H9 (cell line): ENCODE measurements at regions not wholly inside any gene's neighbourhood (a gene's known extent, or its start where the extent isn't known, plus 50 kb on each side); places are given as distances from the start of the nearest gene placed in this dataset.

Experiments used
- DNase-seq: peaks from one replicate; pipeline ENCODE4 v3.0.0-alpha.2; 2017
- H2AFZ ChIP-seq: one replicate; pipeline ENCODE4 v1.6.1; 2013; ENCODE audit warnings: mild to moderate bottlenecking, low read length, control low read depth, moderate library complexity
- H2AK5ac ChIP-seq: 2 replicates; pipeline ENCODE4 v1.6.1; 2013; ENCODE audit warnings: low read length, control low read depth, mixed read lengths; ENCODE audit not compliant: insufficient read length
- H2BK120ac ChIP-seq: one replicate; pipeline ENCODE4 v1.6.1; 2013; ENCODE audit warnings: low read depth, mild to moderate bottlenecking, low read length, control low read depth, inconsistent platforms; ENCODE audit not compliant: poor library complexity, severe bottlenecking
- H2BK12ac ChIP-seq: 2 replicates; pipeline ENCODE4 v1.6.1; 2013; ENCODE audit warnings: low read length, control low read depth, mixed read lengths, low read depth; ENCODE audit not compliant: insufficient read length
- H2BK15ac ChIP-seq: 2 replicates; pipeline ENCODE4 v1.6.1; 2013; ENCODE audit warnings: low read depth, low read length, control low read depth
- H2BK20ac ChIP-seq: one replicate; pipeline ENCODE4 v1.6.1; 2013; ENCODE audit warnings: low read depth, mild to moderate bottlenecking, low read length, control low read depth, inconsistent platforms; ENCODE audit not compliant: poor library complexity, severe bottlenecking
- H2BK5ac ChIP-seq: 2 replicates; pipeline ENCODE4 v1.6.1; 2013; ENCODE audit warnings: low read length, control low read depth, mixed read lengths; ENCODE audit not compliant: insufficient read length
- H3K14ac ChIP-seq: 2 replicates; pipeline ENCODE4 v1.6.1; 2013; ENCODE audit warnings: low read length, control low read depth; ENCODE audit not compliant: insufficient read depth
- H3K18ac ChIP-seq: 2 replicates; pipeline ENCODE4 v1.6.1; 2013; ENCODE audit warnings: low read depth, mild to moderate bottlenecking, mixed read lengths, low read length, control low read depth; ENCODE audit not compliant: insufficient read length
- H3K23ac ChIP-seq: 2 replicates; pipeline ENCODE4 v1.6.1; 2013; ENCODE audit warnings: low read length, control low read depth, mixed read lengths, low read depth; ENCODE audit not compliant: insufficient read length
- H3K23me2 ChIP-seq: 2 replicates; pipeline ENCODE4 v1.6.1; 2013; ENCODE audit warnings: low read depth, mild to moderate bottlenecking, mixed read lengths, low read length, control low read depth; ENCODE audit not compliant: insufficient read length, poor library complexity, severe bottlenecking
- H3K27ac ChIP-seq: 2 replicates; pipeline ENCODE4 v1.5.1; 2013; ENCODE audit warnings: low read length, control low read depth, mixed read lengths, low read depth; ENCODE audit not compliant: insufficient read length
- H3K27me3 ChIP-seq: 2 replicates; pipeline ENCODE4 v1.6.1; 2013; ENCODE audit warnings: low read length, control low read depth, inconsistent platforms; ENCODE audit not compliant: insufficient read depth
- H3K4ac ChIP-seq: 2 replicates; pipeline ENCODE4 v1.6.1; 2013; ENCODE audit warnings: low read depth, mild to moderate bottlenecking, control low read depth, inconsistent platforms, low read length, moderate library complexity
- H3K4me1 ChIP-seq: 2 replicates; pipeline ENCODE4 v1.6.1; 2013; ENCODE audit warnings: low read length, control low read depth, inconsistent platforms; ENCODE audit not compliant: insufficient read depth
- H3K4me2 ChIP-seq: 2 replicates; pipeline ENCODE4 v1.6.1; 2013; ENCODE audit warnings: low read length, control low read depth, mixed read lengths; ENCODE audit not compliant: insufficient read length, insufficient read depth
- H3K56ac ChIP-seq: 2 replicates; pipeline ENCODE4 v1.6.1; 2013; ENCODE audit warnings: low read depth, mild to moderate bottlenecking, mixed read lengths, low read length, control low read depth; ENCODE audit not compliant: insufficient read length
- H3K79me1 ChIP-seq: 2 replicates; pipeline ENCODE4 v1.6.1; 2013; ENCODE audit warnings: low read depth, mild to moderate bottlenecking, moderate library complexity, low read length, control low read depth, inconsistent platforms; ENCODE audit not compliant: insufficient read depth, poor library complexity, severe bottlenecking
- H3K79me2 ChIP-seq: 2 replicates; pipeline ENCODE4 v1.6.1; 2013; ENCODE audit warnings: low read length, control low read depth, inconsistent platforms; ENCODE audit not compliant: insufficient read depth
- H3K9ac ChIP-seq: 2 replicates; pipeline ENCODE4 v1.6.1; 2013; ENCODE audit warnings: low read length, control low read depth, mixed read lengths; ENCODE audit not compliant: insufficient read length; ENCODE audit errors: extremely low read depth
- H3K9me3 ChIP-seq: one replicate; pipeline ENCODE4 v1.6.1; 2013; ENCODE audit warnings: low read depth, low read length, inconsistent platforms; ENCODE audit not compliant: control insufficient read depth
- H3T11ph ChIP-seq: one replicate; pipeline ENCODE4 v1.6.1; 2013; ENCODE audit warnings: mild to moderate bottlenecking, low read length, control low read depth, inconsistent platforms
- H4K20me1 ChIP-seq: one replicate; pipeline ENCODE4 v1.6.1; 2013; ENCODE audit not compliant: control insufficient read depth, insufficient read length, insufficient read depth
- H4K5ac ChIP-seq: 2 replicates; pipeline ENCODE4 v1.6.1; 2013; ENCODE audit warnings: low read depth, mild to moderate bottlenecking, mixed read lengths, low read length, control low read depth; ENCODE audit not compliant: insufficient read length
- H4K8ac ChIP-seq: replicated peaks from 2 replicates; pipeline ENCODE4 v1.6.1; 2013; ENCODE audit warnings: low read length, control low read depth, mixed read lengths, low read depth; ENCODE audit not compliant: insufficient read length
- H4K91ac ChIP-seq: 2 replicates; pipeline ENCODE4 v1.6.1; 2013; ENCODE audit warnings: low read depth, mild to moderate bottlenecking, moderate library complexity, mixed read lengths, low read length, control low read depth; ENCODE audit not compliant: insufficient read length
- H3K27ac Mint-ChIP-seq, 3 experiments: 2 replicates in 2 of 3; 3 replicates in 1 of 3; pipeline ENCODE4 v1.8.0; 2020 to 2021; ENCODE audit warnings: mixed read lengths in 3 of 3, mild to moderate bottlenecking in 1 of 3, moderate library complexity in 1 of 3
- H3K27me3 Mint-ChIP-seq: 2 replicates; pipeline ENCODE4 v1.8.0; 2021; ENCODE audit warnings: low read depth, mild to moderate bottlenecking, moderate library complexity, mixed read lengths
- H3K36me3 Mint-ChIP-seq, 3 experiments: 2 replicates in 2 of 3; 3 replicates in 1 of 3; pipeline ENCODE4 v1.8.0; 2020 to 2021; ENCODE audit warnings: low read depth in 3 of 3, mixed read lengths in 3 of 3; ENCODE audit not compliant: insufficient read depth in 1 of 3
- H3K4me1 Mint-ChIP-seq, 2 experiments: 2 replicates each; pipeline ENCODE4 v1.8.0; 2020; ENCODE audit warnings: mixed read lengths in 2 of 2
- H3K4me3 Mint-ChIP-seq, 2 experiments: 2 replicates in 1 of 2; 3 replicates in 1 of 2; pipeline ENCODE4 v1.8.0; 2020 to 2021; ENCODE audit warnings: mild to moderate bottlenecking in 2 of 2, mixed read lengths in 2 of 2, moderate library complexity in 1 of 2
- H3K9me3 Mint-ChIP-seq, 2 experiments: 2 replicates in 1 of 2; 3 replicates in 1 of 2; pipeline ENCODE4 v1.8.0; 2020; ENCODE audit warnings: mild to moderate bottlenecking in 2 of 2, mixed read lengths in 2 of 2, moderate library complexity in 1 of 2
- WGBS: extraction: QIAGEN DNeasy Blood & Tissue Kit; methylation state at CpG from one replicate; pipeline ENCODE4 v1.1.7; 2013; ENCODE audit warnings: missing lambda C conversion rate, low lambda C conversion rate, mixed read lengths; ENCODE audit not compliant: insufficient read length; ENCODE audit errors: extremely low coverage; 5-methylcytosine and 5-hydroxymethylcytosine counted together
- TF ChIP-seq, protein P1 (sequence below): fragments of 200-600 bp; sonication (generic); conservative IDR thresholded peaks from 3 replicates; pipeline ENCODE4 v1.8.0; 2021; ENCODE audit warnings: antibody characterized with exemption, mild to moderate bottlenecking

DNA sequence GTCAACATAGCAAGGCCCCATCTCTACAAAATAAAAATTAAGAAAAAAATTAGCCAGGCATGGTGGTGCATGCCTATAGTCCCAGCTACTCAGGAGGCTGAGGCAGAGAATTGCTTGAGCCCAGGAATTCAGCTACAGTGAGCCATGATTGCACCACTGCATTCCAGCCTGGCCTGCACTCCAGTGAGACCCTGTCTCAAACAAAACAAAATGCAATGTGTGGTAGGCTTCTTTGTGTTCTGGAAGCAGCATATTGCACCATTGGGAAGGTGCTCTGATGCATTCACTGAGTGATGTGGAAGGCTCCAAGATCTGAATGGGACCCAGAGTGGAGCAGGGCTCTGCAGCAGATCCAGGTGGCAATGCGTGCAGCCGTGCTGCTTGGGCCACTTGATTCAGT, 99.6 kb upstream of the COG2 start:
- TF ChIP-seq, protein P1, sequence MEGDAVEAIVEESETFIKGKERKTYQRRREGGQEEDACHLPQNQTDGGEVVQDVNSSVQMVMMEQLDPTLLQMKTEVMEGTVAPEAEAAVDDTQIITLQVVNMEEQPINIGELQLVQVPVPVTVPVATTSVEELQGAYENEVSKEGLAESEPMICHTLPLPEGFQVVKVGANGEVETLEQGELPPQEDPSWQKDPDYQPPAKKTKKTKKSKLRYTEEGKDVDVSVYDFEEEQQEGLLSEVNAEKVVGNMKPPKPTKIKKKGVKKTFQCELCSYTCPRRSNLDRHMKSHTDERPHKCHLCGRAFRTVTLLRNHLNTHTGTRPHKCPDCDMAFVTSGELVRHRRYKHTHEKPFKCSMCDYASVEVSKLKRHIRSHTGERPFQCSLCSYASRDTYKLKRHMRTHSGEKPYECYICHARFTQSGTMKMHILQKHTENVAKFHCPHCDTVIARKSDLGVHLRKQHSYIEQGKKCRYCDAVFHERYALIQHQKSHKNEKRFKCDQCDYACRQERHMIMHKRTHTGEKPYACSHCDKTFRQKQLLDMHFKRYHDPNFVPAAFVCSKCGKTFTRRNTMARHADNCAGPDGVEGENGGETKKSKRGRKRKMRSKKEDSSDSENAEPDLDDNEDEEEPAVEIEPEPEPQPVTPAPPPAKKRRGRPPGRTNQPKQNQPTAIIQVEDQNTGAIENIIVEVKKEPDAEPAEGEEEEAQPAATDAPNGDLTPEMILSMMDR: no peak
- Histone ChIP-seq H3K79me2 (no peaks in the 10 kb centered on the region), H4K91ac (no peak overlapping the region), H3K23me2 (no peaks in the 10 kb centered on the region), H4K20me1 (no peaks in the 10 kb centered on the region), H2BK12ac (no peak overlapping the region), H3K79me1 (no peaks in the 10 kb centered on the region), H2BK5ac (no peak overlapping the region), H3K27me3 (no peaks in the 10 kb centered on the region), H3K27ac (no peak overlapping the region), H2AFZ (no peak overlapping the region), H2AK5ac (no peak overlapping the region), H3K4me2 (no peak overlapping the region), H3T11ph (no peak overlapping the region), H4K8ac (no peak overlapping the region), H3K18ac (no peak overlapping the region), H3K23ac (no peak overlapping the region), H3K4me1 (no peaks in the 10 kb centered on the region; the same call in 1 of the 2 replicates), H2BK120ac (no peak overlapping the region), H3K4ac (no peak overlapping the region), H2BK20ac (no peak overlapping the region), H3K9ac (no peak overlapping the region), H3K56ac (no peak overlapping the region), H3K9me3 (no peaks in the 10 kb centered on the region), H3K14ac (no peak overlapping the region), H2BK15ac (no peak overlapping the region), H4K5ac (no peak overlapping the region)
- H3K36me3 Mint-ChIP-seq: no peaks in the 10 kb centered on the region
- DNase-seq: no peak
- peak overlapping the region in 1 of 3 experiments; percentile 50; a peak in 1 of 7 replicates for H3K27ac Mint-ChIP-seq
- H3K4me1 Mint-ChIP-seq: peaks cover under 1 to 4% of the 10 kb centered on the region in 2 experiments; a peak in 1 of 4 replicates
- H3K4me3 Mint-ChIP-seq: no peak overlapping the region
- H3K9me3 Mint-ChIP-seq: peaks cover 0 to 3% of the 10 kb centered on the region in 2 experiments; a peak in 1 of 5 replicates
- no CpG with 5 or more reads among the region's 2 CpGs for WGBS
- H3K27me3 Mint-ChIP-seq: peaks cover 2% of the 10 kb centered on the region
